SK-N-SH treated with all-trans-retinoic acid at 6 μM for 48 hours (cell line): ENCODE measurements at regions not wholly inside any gene's neighbourhood (a gene's known extent, or its start where the extent isn't known, plus 50 kb on each side); places are given as distances from the start of the nearest gene placed in this dataset.

Experiments
- CREB5 ChIP-seq: fragments of 250-450 bp; sonication (Bioruptor Pico); IDR thresholded peaks from 2 replicates; pipeline ENCODE4 v1.5.1; 2020; ENCODE audit warnings: low read depth, mild to moderate bottlenecking, moderate library complexity
- GLIS3 ChIP-seq: fragments of 250-450 bp; sonication (Bioruptor Pico); IDR thresholded peaks from 2 replicates; pipeline ENCODE4 v1.5.0; 2020; ENCODE audit warnings: mild to moderate bottlenecking, moderate library complexity
- ISL1 ChIP-seq: fragments of 250-450 bp; sonication (Bioruptor Pico); IDR thresholded peaks from 2 replicates; pipeline ENCODE4 v2.1.2; 2022; ENCODE audit warnings: mild to moderate bottlenecking, moderate library complexity
- RARB ChIP-seq: fragments of 250-450 bp; sonication (Bioruptor Pico); IDR thresholded peaks from 2 replicates; pipeline ENCODE4 v1.8.0; 2021; ENCODE audit warnings: mild to moderate bottlenecking, moderate library complexity
- SNAI2 ChIP-seq: fragments of 250-450 bp; sonication (Bioruptor Pico); IDR thresholded peaks from 2 replicates; pipeline ENCODE4 v1.5.0; 2020; ENCODE audit warnings: mild to moderate bottlenecking, moderate library complexity
- TSHZ2 ChIP-seq: fragments of 250-450 bp; sonication (Bioruptor Pico); IDR thresholded peaks from 2 replicates; pipeline ENCODE4 v1.5.0; 2020; ENCODE audit warnings: mild to moderate bottlenecking, moderate library complexity
- ZFP30 ChIP-seq: fragments of 450-650 bp; formaldehyde crosslinking; IDR thresholded peaks from 2 replicates; pipeline ENCODE4 v1.5.0; 2022; ENCODE audit warnings: mild to moderate bottlenecking, moderate library complexity
- ZNF565 ChIP-seq: fragments of 450-650 bp; formaldehyde crosslinking; conservative IDR thresholded peaks from 2 replicates; pipeline ENCODE4 v1.5.0; 2020; ENCODE audit warnings: low read depth, mild to moderate bottlenecking, moderate library complexity

GRCh38 chr10:90218846-90219245 is 517.5 kb downstream of the KIF20B start:
- TF ChIP-seq CREB5 (CRISPR knock-in tag) (no peak), GLIS3 (CRISPR knock-in tag) (no peak), ZNF565 (CRISPR knock-in tag) (no peak), TSHZ2 (CRISPR knock-in tag) (no peak), ISL1 (CRISPR knock-in tag) (no peak), ZFP30 (CRISPR knock-in tag) (no peak), RARB (CRISPR knock-in tag) (no peak), SNAI2 (CRISPR knock-in tag) (no peak)
